AG09319 (cell line): ENCODE measurements at regions not wholly inside any gene's neighbourhood (a gene's known extent, or its start where the extent isn't known, plus 50 kb on each side); places are given as distances from the start of the nearest gene placed in this dataset.

Experiments
- DNase-seq: peaks from one replicate; pipeline ENCODE4 v3.0.0-alpha.2; 2010; ENCODE audit warnings: low read depth; ENCODE audit errors: extremely low read depth
- CTCF ChIP-seq: IDR thresholded peaks from 2 replicates; pipeline ENCODE4 v1.5.1; 2011; ENCODE audit warnings: low read depth, mild to moderate bottlenecking, inconsistent platforms, low read length, moderate library complexity

- DNase-seq, result no peak
- no peak for TF ChIP-seq CTCF
Observed at GRCh38 chr6:8710668-8711431, 275.5 kb upstream of the SLC35B3 start.

- TF ChIP-seq CTCF, result peak; percentile 51
- DNase-seq, result peak; percentile 7
Observed at GRCh38 chr6:8707956-8708772, 272.8 kb upstream of the SLC35B3 start.

GRCh38 chr6:8707369-8707768, 272.0 kb upstream of the SLC35B3 start:
- DNase-seq, result no peak
- no peak for TF ChIP-seq CTCF

GRCh38 chr6:8705435-8706020, 270.2 kb upstream of the SLC35B3 start:
- DNase-seq, result no peak
- TF ChIP-seq CTCF, result no peak

GRCh38 chr6:8703059-8703458, 267.7 kb upstream of the SLC35B3 start:
- TF ChIP-seq CTCF, result no peak
- no peak for DNase-seq

GRCh38 chr6:8688821-8689220, 253.5 kb upstream of the SLC35B3 start:
- DNase-seq, result no peak

More at GRCh38 chr6:8688821-8689220, 253.5 kb upstream of the SLC35B3 start:
- no peak for TF ChIP-seq CTCF
